ENCODE measurements at regions not wholly inside any gene's neighbourhood (a gene's known extent, or its start where the extent isn't known, plus 50 kb on each side); places are given as distances from the start of the nearest gene placed in this dataset.

- H3K27ac Mint-ChIP-seq, result no peak overlapping the region
- no peaks in the 10 kb centered on the region for H3K36me3 Mint-ChIP-seq (ENCODE audit: low read depth)
- no peaks in the 10 kb centered on the region for H3K9me3 Mint-ChIP-seq
- no peak for DNase-seq
- no peaks in the 10 kb centered on the region for H3K27me3 Mint-ChIP-seq
- no peak overlapping the region for H3K4me3 Mint-ChIP-seq
- H3K4me1 Mint-ChIP-seq (ENCODE audit: low read depth), result no peaks in the 10 kb centered on the region
These were observed 133.5 kb upstream of the EEPD1 start for GRCh38 chr7:36019538-36019937.

GRCh38 chr7:36019980-36020379, 133.1 kb upstream of the EEPD1 start:
- no peak for DNase-seq
- no peaks in the 10 kb centered on the region for H3K9me3 Mint-ChIP-seq
- H3K27ac Mint-ChIP-seq, result no peak overlapping the region
- H3K4me3 Mint-ChIP-seq, result no peak overlapping the region
- no peaks in the 10 kb centered on the region for H3K27me3 Mint-ChIP-seq
- no peaks in the 10 kb centered on the region for H3K36me3 Mint-ChIP-seq (ENCODE audit: low read depth)
- H3K4me1 Mint-ChIP-seq (ENCODE audit: low read depth), result no peaks in the 10 kb centered on the region

GRCh38 chr7:36021367-36021766, 131.7 kb upstream of the EEPD1 start:
- DNase-seq, result no peak
- Mint-ChIP-seq H3K36me3 (ENCODE audit: low read depth) (no peaks in the 10 kb centered on the region), H3K4me3 (no peak overlapping the region), H3K27ac (no peak overlapping the region), H3K4me1 (ENCODE audit: low read depth) (no peaks in the 10 kb centered on the region), H3K27me3 (peaks cover 5% of the 10 kb centered on the region), H3K9me3 (no peaks in the 10 kb centered on the region)

- no peaks in the 10 kb centered on the region for H3K36me3 Mint-ChIP-seq (ENCODE audit: low read depth)
- no peaks in the 10 kb centered on the region for H3K9me3 Mint-ChIP-seq
- no peaks in the 10 kb centered on the region for H3K4me1 Mint-ChIP-seq (ENCODE audit: low read depth)
- no peak for DNase-seq
- peaks cover 5% of the 10 kb centered on the region for H3K27me3 Mint-ChIP-seq
- H3K4me3 Mint-ChIP-seq, result no peak overlapping the region
- no peak overlapping the region for H3K27ac Mint-ChIP-seq
These were observed 131.0 kb upstream of the EEPD1 start for GRCh38 chr7:36021917-36022550.

GRCh38 chr7:36023033-36023560, 130.0 kb upstream of the EEPD1 start:
- no peaks in the 10 kb centered on the region for H3K36me3 Mint-ChIP-seq (ENCODE audit: low read depth)
- H3K4me1 Mint-ChIP-seq (ENCODE audit: low read depth), result no peaks in the 10 kb centered on the region
- H3K4me3 Mint-ChIP-seq, result no peak overlapping the region
- peaks cover 16% of the 10 kb centered on the region for H3K27me3 Mint-ChIP-seq
- no peak overlapping the region for H3K27ac Mint-ChIP-seq
- no peaks in the 10 kb centered on the region for H3K9me3 Mint-ChIP-seq
- no peak for DNase-seq

- no peak overlapping the region for H3K4me3 Mint-ChIP-seq
- no peaks in the 10 kb centered on the region for H3K4me1 Mint-ChIP-seq (ENCODE audit: low read depth)
- no peaks in the 10 kb centered on the region for H3K9me3 Mint-ChIP-seq
- peaks cover 19% of the 10 kb centered on the region for H3K27me3 Mint-ChIP-seq
- no peaks in the 10 kb centered on the region for H3K36me3 Mint-ChIP-seq (ENCODE audit: low read depth)
- DNase-seq, result no peak
- H3K27ac Mint-ChIP-seq, result no peak overlapping the region
These were observed 127.9 kb upstream of the EEPD1 start for GRCh38 chr7:36025190-36025589.

GRCh38 chr7:36029311-36029710, 123.7 kb upstream of the EEPD1 start:
- H3K9me3 Mint-ChIP-seq, result no peaks in the 10 kb centered on the region
- H3K36me3 Mint-ChIP-seq (ENCODE audit: low read depth), result no peaks in the 10 kb centered on the region
- peaks cover 32% of the 10 kb centered on the region for H3K27me3 Mint-ChIP-seq
- no peak for DNase-seq
- H3K4me3 Mint-ChIP-seq, result no peak overlapping the region
- no peak overlapping the region for H3K27ac Mint-ChIP-seq
- no peaks in the 10 kb centered on the region for H3K4me1 Mint-ChIP-seq (ENCODE audit: low read depth)

- H3K4me1 Mint-ChIP-seq (ENCODE audit: low read depth), result no peaks in the 10 kb centered on the region
- no peaks in the 10 kb centered on the region for H3K9me3 Mint-ChIP-seq
- DNase-seq, result no peak
- no peak overlapping the region for H3K27ac Mint-ChIP-seq
- peaks cover 32% of the 10 kb centered on the region for H3K27me3 Mint-ChIP-seq
- no peak overlapping the region for H3K4me3 Mint-ChIP-seq
- H3K36me3 Mint-ChIP-seq (ENCODE audit: low read depth), result no peaks in the 10 kb centered on the region
These were observed 123.1 kb upstream of the EEPD1 start for GRCh38 chr7:36029853-36030515.

- Mint-ChIP-seq H3K9me3 (no peaks in the 10 kb centered on the region), H3K27me3 (peaks cover 24% of the 10 kb centered on the region)
- DNase-seq, result no peak
These were observed 120.7 kb upstream of the EEPD1 start for GRCh38 chr7:36032361-36032818.

GRCh38 chr7:36034020-36034419, 119.0 kb upstream of the EEPD1 start:
- Mint-ChIP-seq H3K9me3 (no peaks in the 10 kb centered on the region), H3K4me1 (ENCODE audit: low read depth) (peaks cover 5% of the 10 kb centered on the region), H3K4me3 (no peak overlapping the region), H3K27ac (no peak overlapping the region), H3K36me3 (ENCODE audit: low read depth) (no peaks in the 10 kb centered on the region), H3K27me3 (peaks cover 17% of the 10 kb centered on the region)
- DNase-seq, result no peak

More at GRCh38 chr7:36032361-36032818, 120.7 kb upstream of the EEPD1 start:
- Mint-ChIP-seq H3K4me3 (no peak overlapping the region), H3K27ac (no peak overlapping the region), H3K4me1 (ENCODE audit: low read depth) (peaks cover 3% of the 10 kb centered on the region), H3K36me3 (ENCODE audit: low read depth) (no peaks in the 10 kb centered on the region)

- no peaks in the 10 kb centered on the region for H3K9me3 Mint-ChIP-seq
These were observed 117.9 kb upstream of the EEPD1 start for GRCh38 chr7:36035186-36035585.

GRCh38 chr7:36036590-36036989, 116.5 kb upstream of the EEPD1 start:
- H3K9me3 Mint-ChIP-seq, result no peaks in the 10 kb centered on the region

More at GRCh38 chr7:36035186-36035585, 117.9 kb upstream of the EEPD1 start:
- no peak for DNase-seq
- Mint-ChIP-seq H3K27me3 (peaks cover 13% of the 10 kb centered on the region), H3K4me3 (no peak overlapping the region), H3K36me3 (ENCODE audit: low read depth) (no peaks in the 10 kb centered on the region), H3K27ac (no peak overlapping the region), H3K4me1 (ENCODE audit: low read depth) (peaks cover 5% of the 10 kb centered on the region)

GRCh38 chr7:36037121-36037662, 115.9 kb upstream of the EEPD1 start:
- no peak for DNase-seq
- Mint-ChIP-seq H3K9me3 (no peaks in the 10 kb centered on the region), H3K27ac (no peak overlapping the region), H3K4me1 (ENCODE audit: low read depth) (peaks cover 5% of the 10 kb centered on the region), H3K4me3 (no peak overlapping the region), H3K36me3 (ENCODE audit: low read depth) (no peaks in the 10 kb centered on the region), H3K27me3 (peaks cover 6% of the 10 kb centered on the region)

More at GRCh38 chr7:36036590-36036989, 116.5 kb upstream of the EEPD1 start:
- Mint-ChIP-seq H3K4me3 (no peak overlapping the region), H3K27me3 (peaks cover 8% of the 10 kb centered on the region), H3K27ac (no peak overlapping the region), H3K4me1 (ENCODE audit: low read depth) (peaks cover 5% of the 10 kb centered on the region), H3K36me3 (ENCODE audit: low read depth) (no peaks in the 10 kb centered on the region)
- no peak for DNase-seq

- Mint-ChIP-seq H3K4me3 (no peak overlapping the region), H3K27me3 (peaks cover 4% of the 10 kb centered on the region), H3K9me3 (no peaks in the 10 kb centered on the region), H3K36me3 (ENCODE audit: low read depth) (no peaks in the 10 kb centered on the region), H3K4me1 (ENCODE audit: low read depth) (peaks cover 5% of the 10 kb centered on the region), H3K27ac (no peak overlapping the region)
- no peak for DNase-seq
These were observed 114.9 kb upstream of the EEPD1 start for GRCh38 chr7:36038063-36038721.
